C4-2B (cell line): ENCODE measurements at regions not wholly inside any gene's neighbourhood (a gene's known extent, or its start where the extent isn't known, plus 50 kb on each side); places are given as distances from the start of the nearest gene placed in this dataset.

Experiments
- CTCF ChIP-seq: fragments of 450-650 bp; conservative IDR thresholded peaks from 2 replicates; pipeline ENCODE4 v1.5.1; 2017; ENCODE audit warnings: mild to moderate bottlenecking
- ZFX ChIP-seq: fragments of 450-650 bp; IDR thresholded peaks from 2 replicates; pipeline ENCODE4 v1.6.1; 2017

- TF ChIP-seq CTCF = no peak
- TF ChIP-seq ZFX = no peak
These were observed 143.5 kb upstream of the GK2 start for GRCh38 chr4:79551555-79551954.
